Ectodermal cell (in vitro differentiated cells): ENCODE measurements at regions not wholly inside any gene's neighbourhood (a gene's known extent, or its start where the extent isn't known, plus 50 kb on each side); places are given as distances from the start of the nearest gene placed in this dataset.

Experiments
- H3K27ac ChIP-seq: 2 replicates; pipeline ENCODE4 v1.7.0; 2013; ENCODE audit warnings: mild to moderate bottlenecking, low read depth, low read length; ENCODE audit not compliant: insufficient read depth, poor library complexity, severe bottlenecking
- H3K27me3 ChIP-seq: 2 replicates; pipeline ENCODE4 v1.7.0; 2013; ENCODE audit warnings: mild to moderate bottlenecking, low read length; ENCODE audit not compliant: insufficient read depth, control insufficient read depth, poor library complexity, severe bottlenecking
- H3K36me3 ChIP-seq: one replicate; pipeline ENCODE4 v1.7.0; 2013; ENCODE audit warnings: low read length; ENCODE audit not compliant: control insufficient read depth, insufficient read depth
- H3K4me1 ChIP-seq: one replicate; pipeline ENCODE4 v1.7.0; 2013; ENCODE audit warnings: low read length; ENCODE audit not compliant: control insufficient read depth, insufficient read depth
- H3K4me3 ChIP-seq: 2 replicates; pipeline ENCODE4 v1.7.0; 2013; ENCODE audit warnings: low read depth, low read length, control low read depth; ENCODE audit not compliant: insufficient read depth
- H3K9me3 ChIP-seq: 2 replicates; pipeline ENCODE4 v1.7.0; 2013; ENCODE audit warnings: mild to moderate bottlenecking, low read length, moderate library complexity; ENCODE audit not compliant: control insufficient read depth
- WGBS, 2 experiments: methylation state at CpG; one replicate each; pipeline ENCODE4 v1.1.7; 2013; ENCODE audit warnings: missing lambda C conversion rate in 2 of 2; 5-methylcytosine and 5-hydroxymethylcytosine counted together

- Histone ChIP-seq H3K27ac (no peak overlapping the region), H3K4me1 (no peaks in the 10 kb centered on the region), H3K27me3 (no peaks in the 10 kb centered on the region), H3K9me3 (no peaks in the 10 kb centered on the region), H3K4me3 (no peak overlapping the region), H3K36me3 (no peaks in the 10 kb centered on the region)
Observed at GRCh38 chr12:126572170-126572569, 1506.9 kb downstream of the AACS start.

- no peaks in the 10 kb centered on the region for H3K9me3 ChIP-seq
- H3K27me3 ChIP-seq = no peaks in the 10 kb centered on the region
- no peak overlapping the region for H3K27ac ChIP-seq
- no peak overlapping the region for H3K4me3 ChIP-seq
- no peaks in the 10 kb centered on the region for H3K36me3 ChIP-seq
- H3K4me1 ChIP-seq = no peaks in the 10 kb centered on the region
Observed at GRCh38 chr12:126581655-126582054, 1516.4 kb downstream of the AACS start.

- no peak overlapping the region for H3K4me3 ChIP-seq
- no peaks in the 10 kb centered on the region for H3K4me1 ChIP-seq
- no peaks in the 10 kb centered on the region for H3K27me3 ChIP-seq
- no peak overlapping the region for H3K27ac ChIP-seq
- 54 to 57% methylated on average over 3 of the region's 3 CpGs for WGBS, 2 experiments
- no peaks in the 10 kb centered on the region for H3K36me3 ChIP-seq
- H3K9me3 ChIP-seq = no peaks in the 10 kb centered on the region
Observed at GRCh38 chr12:126582231-126582630, 1517.0 kb downstream of the AACS start.

- Histone ChIP-seq H3K4me3 (no peak overlapping the region), H3K27me3 (no peaks in the 10 kb centered on the region), H3K27ac (no peak overlapping the region), H3K4me1 (no peaks in the 10 kb centered on the region), H3K36me3 (no peaks in the 10 kb centered on the region), H3K9me3 (no peaks in the 10 kb centered on the region)
- 93 to 95% methylated on average over 8 of the region's 8 CpGs for WGBS, 2 experiments
Observed at GRCh38 chr12:126588586-126589249, 1523.5 kb downstream of the AACS start.

GRCh38 chr12:126591533-126591932 lies 1526.3 kb downstream of the AACS start:
- Histone ChIP-seq H3K27me3 (no peaks in the 10 kb centered on the region), H3K9me3 (no peaks in the 10 kb centered on the region), H3K4me3 (no peak overlapping the region), H3K27ac (no peak overlapping the region), H3K36me3 (no peaks in the 10 kb centered on the region), H3K4me1 (no peaks in the 10 kb centered on the region)
- 88% methylated on average over 1 to 2 of the region's 2 CpGs for WGBS, 2 experiments

- 83% methylated on average over 4 to 5 of the region's 5 CpGs for WGBS, 2 experiments
- Histone ChIP-seq H3K4me3 (no peak overlapping the region), H3K9me3 (no peaks in the 10 kb centered on the region), H3K4me1 (no peaks in the 10 kb centered on the region), H3K27me3 (no peaks in the 10 kb centered on the region), H3K27ac (no peak overlapping the region), H3K36me3 (no peaks in the 10 kb centered on the region)
Observed at GRCh38 chr12:126601184-126602170, 1536.2 kb downstream of the AACS start.

GRCh38 chr12:126602612-126603011 lies 1537.4 kb downstream of the AACS start:
- Histone ChIP-seq H3K27ac (no peak overlapping the region), H3K36me3 (no peaks in the 10 kb centered on the region), H3K4me1 (no peaks in the 10 kb centered on the region), H3K9me3 (no peaks in the 10 kb centered on the region), H3K27me3 (no peaks in the 10 kb centered on the region), H3K4me3 (no peak overlapping the region)
- WGBS, 2 experiments = 78 to 97% methylated on average over 6 to 7 of the region's 7 CpGs

GRCh38 chr12:126607157-126607556 lies 1541.9 kb downstream of the AACS start:
- Histone ChIP-seq H3K36me3 (no peaks in the 10 kb centered on the region), H3K4me1 (no peaks in the 10 kb centered on the region), H3K4me3 (no peak overlapping the region), H3K27ac (no peak overlapping the region), H3K27me3 (no peaks in the 10 kb centered on the region), H3K9me3 (no peaks in the 10 kb centered on the region)
- 83 to 86% methylated on average over 1 of the region's 1 CpG for WGBS, 2 experiments

- no peaks in the 10 kb centered on the region for H3K9me3 ChIP-seq
- WGBS, 2 experiments = 86 to 100% methylated on average over 1 of the region's 1 CpG
- no peak overlapping the region for H3K4me3 ChIP-seq
- H3K27ac ChIP-seq = no peak overlapping the region
- H3K4me1 ChIP-seq = no peaks in the 10 kb centered on the region
- H3K36me3 ChIP-seq = no peaks in the 10 kb centered on the region
- no peaks in the 10 kb centered on the region for H3K27me3 ChIP-seq
Observed at GRCh38 chr12:126607867-126608266, 1542.6 kb downstream of the AACS start.

GRCh38 chr12:126608607-126609175 lies 1543.5 kb downstream of the AACS start:
- no peaks in the 10 kb centered on the region for H3K36me3 ChIP-seq
- H3K4me1 ChIP-seq = no peaks in the 10 kb centered on the region
- 93 to 100% methylated on average over 1 to 2 of the region's 2 CpGs for WGBS, 2 experiments
- H3K27ac ChIP-seq = no peak overlapping the region
- H3K9me3 ChIP-seq = no peaks in the 10 kb centered on the region
- no peaks in the 10 kb centered on the region for H3K27me3 ChIP-seq
- H3K4me3 ChIP-seq = no peak overlapping the region
